ENCODE measurements at regions not wholly inside any gene's neighbourhood (a gene's known extent, or its start where the extent isn't known, plus 50 kb on each side); places are given as distances from the start of the nearest gene placed in this dataset.

- no peak for DNase-seq (ENCODE audit: low read depth in 2 of 2)
Measured at GRCh38 chr18:45312555-45313126, 302.6 kb upstream of the SLC14A2 start.

GRCh38 chr18:45316127-45316526 lies 299.1 kb upstream of the SLC14A2 start:
- no peak for DNase-seq (ENCODE audit: low read depth in 2 of 2)

- DNase-seq (ENCODE audit: low read depth in 2 of 2), result no peak
Measured at GRCh38 chr18:45317948-45318640, 297.2 kb upstream of the SLC14A2 start.

GRCh38 chr18:45320724-45321123 lies 294.6 kb upstream of the SLC14A2 start:
- no peak for DNase-seq (ENCODE audit: low read depth in 2 of 2)

GRCh38 chr18:45321520-45321919 lies 293.8 kb upstream of the SLC14A2 start:
- no peak for DNase-seq (ENCODE audit: low read depth in 2 of 2)

- no peak for DNase-seq (ENCODE audit: low read depth in 2 of 2)
Measured at GRCh38 chr18:45322343-45322742, 292.9 kb upstream of the SLC14A2 start.

GRCh38 chr18:45324101-45324494 lies 291.2 kb upstream of the SLC14A2 start:
- DNase-seq (ENCODE audit: low read depth in 2 of 2), result no peak

GRCh38 chr18:45324495-45325113 lies 290.7 kb upstream of the SLC14A2 start:
- DNase-seq (ENCODE audit: low read depth in 2 of 2), result peak; percentile 86 to 89

- DNase-seq (ENCODE audit: low read depth in 2 of 2), result no peak
Measured at GRCh38 chr18:45325778-45326177, 289.5 kb upstream of the SLC14A2 start.

GRCh38 chr18:45326505-45326904 lies 288.8 kb upstream of the SLC14A2 start:
- DNase-seq (ENCODE audit: low read depth in 2 of 2), result no peak

- no peak for DNase-seq (ENCODE audit: low read depth in 2 of 2)
Measured at GRCh38 chr18:45328296-45328695, 287.0 kb upstream of the SLC14A2 start.

- DNase-seq (ENCODE audit: low read depth in 2 of 2), result peak; percentile 74 to 75
Measured at GRCh38 chr18:45328811-45329210, 286.5 kb upstream of the SLC14A2 start.

- DNase-seq (ENCODE audit: low read depth in 2 of 2), result no peak
Measured at GRCh38 chr18:45329316-45329715, 286.0 kb upstream of the SLC14A2 start.

- no peak for DNase-seq (ENCODE audit: low read depth in 2 of 2)
Measured at GRCh38 chr18:45330170-45330594, 285.1 kb upstream of the SLC14A2 start.

GRCh38 chr18:45332871-45333270 lies 282.4 kb upstream of the SLC14A2 start:
- peak in 1 of 2 experiments; percentile 61 for DNase-seq (ENCODE audit: low read depth in 2 of 2)

GRCh38 chr18:45334191-45334590 lies 281.1 kb upstream of the SLC14A2 start:
- DNase-seq (ENCODE audit: low read depth in 2 of 2), result no peak

GRCh38 chr18:45335282-45336043 lies 279.8 kb upstream of the SLC14A2 start:
- no peak for DNase-seq (ENCODE audit: low read depth in 2 of 2)

GRCh38 chr18:45336448-45336847 lies 278.8 kb upstream of the SLC14A2 start:
- no peak for DNase-seq (ENCODE audit: low read depth in 2 of 2)

GRCh38 chr18:45337477-45337876 lies 277.8 kb upstream of the SLC14A2 start:
- no peak for DNase-seq (ENCODE audit: low read depth in 2 of 2)

- DNase-seq (ENCODE audit: low read depth in 2 of 2), result no peak
Measured at GRCh38 chr18:45339810-45340550, 275.3 kb upstream of the SLC14A2 start.

GRCh38 chr18:45340884-45341283 lies 274.4 kb upstream of the SLC14A2 start:
- no peak for DNase-seq (ENCODE audit: low read depth in 2 of 2)

GRCh38 chr18:45341454-45341853 lies 273.8 kb upstream of the SLC14A2 start:
- DNase-seq (ENCODE audit: low read depth in 2 of 2), result no peak

All from fibroblast of skin of left biceps (primary cell).